Activated B cell treated with CpG ODN at 0.5 μM for 24 hours (primary cell): ENCODE measurements at regions not wholly inside any gene's neighbourhood (a gene's known extent, or its start where the extent isn't known, plus 50 kb on each side); places are given as distances from the start of the nearest gene placed in this dataset.

Experiments
- ATAC-seq: fragments of 200-7000 bp; cut with Tn5 transposase; one replicate; pipeline ENCODE4 v1.10.0; 2021; ENCODE audit warnings: low read depth, mild to moderate bottlenecking, moderate library complexity
- CTCF ChIA-PET: fragments of 350-600 bp; sonication (Branson Sonifier 250); formaldehyde crosslinking; loops from one replicate; lab custom pipeline; 2021; ENCODE audit warnings: antibody characterized with exemption; lab: Charles Lee
- POLR2A ChIA-PET: fragments of 350-600 bp; sonication (Branson Sonifier 250); formaldehyde crosslinking; loops from one replicate; lab custom pipeline; 2021; ENCODE audit warnings: antibody characterized with exemption; lab: Charles Lee
- DNase-seq: peaks from one replicate; pipeline ENCODE4 v3.0.0; 2022
- H3K27ac Mint-ChIP-seq: one replicate; pipeline ENCODE4 v1.8.0; 2020; ENCODE audit warnings: mixed read lengths
- H3K27me3 Mint-ChIP-seq: one replicate; pipeline ENCODE4 v1.8.0; 2021; ENCODE audit warnings: mixed read lengths
- H3K36me3 Mint-ChIP-seq: one replicate; pipeline ENCODE4 v1.8.0; 2021; ENCODE audit warnings: low read depth, mixed read lengths
- H3K4me1 Mint-ChIP-seq: one replicate; pipeline ENCODE4 v1.8.0; 2021; ENCODE audit warnings: mixed read lengths
- H3K4me3 Mint-ChIP-seq: one replicate; pipeline ENCODE4 v1.8.0; 2020; ENCODE audit warnings: mild to moderate bottlenecking, mixed read lengths
- H3K9me3 Mint-ChIP-seq: one replicate; pipeline ENCODE4 v1.8.0; 2020; ENCODE audit warnings: mixed read lengths
- intact Hi-C: fragments of 100-400 bp; cut with micrococcal nuclease; formaldehyde crosslinking; loops from one replicate; pipeline ENCODE4 v1.15.1; 2024
- TF ChIP-seq, protein P1 (sequence below): fragments of 200-600 bp; IDR thresholded peaks from one replicate; pipeline ENCODE4 v1.8.0; 2022; ENCODE audit warnings: antibody characterized with exemption, mild to moderate bottlenecking

DNA sequence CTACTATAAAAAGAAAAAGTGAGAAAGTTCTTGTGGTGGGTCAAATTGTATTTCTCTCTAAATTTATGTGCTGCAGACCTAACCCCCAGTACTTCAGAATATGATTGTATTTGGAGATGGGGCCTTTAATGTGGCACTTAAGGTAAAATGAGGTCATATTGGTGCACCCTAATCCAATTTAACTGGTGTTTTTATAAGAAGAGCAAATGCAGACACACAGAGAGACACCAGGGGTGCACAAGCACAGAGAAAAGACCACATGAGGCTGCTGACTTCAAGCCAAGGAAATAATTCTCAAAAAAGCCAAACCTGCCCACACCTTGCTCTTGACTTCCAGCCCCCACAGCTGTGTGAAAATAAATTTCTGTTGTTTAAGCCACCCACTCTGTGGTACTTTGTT lies 80.2 kb upstream of the HTR4 start:
- DNase-seq (no peak), ATAC-seq (no peak)
- H3K27ac Mint-ChIP-seq, result no peak overlapping the region
- H3K27me3 Mint-ChIP-seq, result peaks cover 5% of the 10 kb centered on the region
- intact Hi-C loops, result loop anchor here (5.0 to 10.0 kb wide), 2 partner anchors 352 to 540 kb away; partner anchors contain the start of genes AFAP1L1 and FBXO38
- TF ChIP-seq, protein P1, sequence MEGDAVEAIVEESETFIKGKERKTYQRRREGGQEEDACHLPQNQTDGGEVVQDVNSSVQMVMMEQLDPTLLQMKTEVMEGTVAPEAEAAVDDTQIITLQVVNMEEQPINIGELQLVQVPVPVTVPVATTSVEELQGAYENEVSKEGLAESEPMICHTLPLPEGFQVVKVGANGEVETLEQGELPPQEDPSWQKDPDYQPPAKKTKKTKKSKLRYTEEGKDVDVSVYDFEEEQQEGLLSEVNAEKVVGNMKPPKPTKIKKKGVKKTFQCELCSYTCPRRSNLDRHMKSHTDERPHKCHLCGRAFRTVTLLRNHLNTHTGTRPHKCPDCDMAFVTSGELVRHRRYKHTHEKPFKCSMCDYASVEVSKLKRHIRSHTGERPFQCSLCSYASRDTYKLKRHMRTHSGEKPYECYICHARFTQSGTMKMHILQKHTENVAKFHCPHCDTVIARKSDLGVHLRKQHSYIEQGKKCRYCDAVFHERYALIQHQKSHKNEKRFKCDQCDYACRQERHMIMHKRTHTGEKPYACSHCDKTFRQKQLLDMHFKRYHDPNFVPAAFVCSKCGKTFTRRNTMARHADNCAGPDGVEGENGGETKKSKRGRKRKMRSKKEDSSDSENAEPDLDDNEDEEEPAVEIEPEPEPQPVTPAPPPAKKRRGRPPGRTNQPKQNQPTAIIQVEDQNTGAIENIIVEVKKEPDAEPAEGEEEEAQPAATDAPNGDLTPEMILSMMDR, result no peak
- CTCF ChIA-PET, result interaction anchor here (0.8 to 18.5 kb wide), 11 partner anchors 9 to 380 kb away, joined by 3 to 548 read pairs (median 8); no protein-coding TSS in a partner anchor
- H3K4me1 Mint-ChIP-seq, result peaks cover 8% of the 10 kb centered on the region
- POLR2A ChIA-PET, result no interaction called here
- no peaks in the 10 kb centered on the region for H3K9me3 Mint-ChIP-seq
- H3K36me3 Mint-ChIP-seq, result no peaks in the 10 kb centered on the region
- H3K4me3 Mint-ChIP-seq, result no peak overlapping the region

DNA sequence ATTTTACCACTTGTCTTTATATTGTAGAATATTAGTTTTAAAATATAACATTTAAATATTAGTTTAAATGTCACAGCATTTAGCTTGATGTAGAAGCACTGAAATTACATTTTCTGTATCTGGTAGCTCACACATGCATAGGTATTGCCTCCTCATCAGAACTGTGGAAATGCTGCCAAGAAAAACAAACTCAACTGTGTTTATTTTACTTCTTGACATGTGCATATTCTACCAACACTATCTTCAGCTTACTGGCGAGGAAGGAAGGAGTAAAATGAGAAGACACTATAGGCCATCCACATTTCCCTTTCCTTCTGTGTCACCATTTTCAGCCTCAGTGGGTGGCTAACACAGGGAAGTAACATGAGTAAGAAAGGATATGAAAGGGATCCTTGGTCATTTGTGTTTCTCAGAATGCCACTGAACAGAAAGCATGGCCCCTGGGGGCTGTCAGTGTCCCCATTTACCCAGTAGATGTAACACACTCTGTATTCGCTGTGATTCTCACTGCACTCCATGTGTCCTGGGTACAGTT lies 81.0 kb upstream of the HTR4 start:
- intact Hi-C loops, result loop anchor here (10.0 kb wide), 1 partner anchor 539 kb away; the partner anchor contains the start of gene AFAP1L1
- POLR2A ChIA-PET, result no interaction called here
- Mint-ChIP-seq H3K9me3 (no peaks in the 10 kb centered on the region), H3K27ac (no peak overlapping the region), H3K27me3 (peaks cover 5% of the 10 kb centered on the region), H3K4me1 (peaks cover 10% of the 10 kb centered on the region), H3K36me3 (no peaks in the 10 kb centered on the region), H3K4me3 (no peak overlapping the region)
- TF ChIP-seq, protein P1, result no peak
- CTCF ChIA-PET, result interaction anchor here (0.8 to 18.5 kb wide), 8 partner anchors 53 to 379 kb away, joined by 3 to 548 read pairs (median 6); no protein-coding TSS in a partner anchor
- DNase-seq (no peak), ATAC-seq (no peak)

DNA sequence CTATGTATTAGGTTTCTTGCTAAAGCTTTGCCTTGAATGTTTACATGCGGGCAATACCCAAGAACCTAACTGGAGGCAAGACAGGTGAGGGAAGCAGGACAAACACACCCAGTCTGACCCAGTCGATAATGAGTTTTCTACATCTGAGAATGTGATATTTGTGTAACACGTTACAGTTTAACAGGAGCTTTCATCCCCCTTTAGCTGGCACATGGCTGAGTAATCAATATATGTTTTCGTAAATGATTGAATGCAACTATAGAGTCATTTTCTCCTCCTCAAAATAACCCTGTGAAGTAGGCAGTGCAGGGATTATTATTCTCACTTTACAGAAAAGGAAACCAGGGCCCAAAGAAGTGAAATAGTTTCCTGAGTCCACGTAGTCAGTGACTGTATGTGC lies 84.7 kb upstream of the HTR4 start:
- peaks cover 10% of the 10 kb centered on the region for H3K4me1 Mint-ChIP-seq
- ATAC-seq (no peak), DNase-seq (no peak)
- intact Hi-C loops, result loop anchor here (10.0 kb wide), 1 partner anchor 536 kb away; the partner anchor contains the start of gene AFAP1L1
- POLR2A ChIA-PET, result no interaction called here
- CTCF ChIA-PET, result interaction anchor here (0.7 to 18.5 kb wide), 7 partner anchors 7 to 376 kb away, joined by 3 to 548 read pairs (median 81); no protein-coding TSS in a partner anchor
- no peaks in the 10 kb centered on the region for H3K9me3 Mint-ChIP-seq
- no peak overlapping the region for H3K4me3 Mint-ChIP-seq
- H3K27me3 Mint-ChIP-seq, result no peaks in the 10 kb centered on the region
- H3K36me3 Mint-ChIP-seq, result no peaks in the 10 kb centered on the region
- TF ChIP-seq, protein P1, result no peak
- H3K27ac Mint-ChIP-seq, result no peak overlapping the region

DNA sequence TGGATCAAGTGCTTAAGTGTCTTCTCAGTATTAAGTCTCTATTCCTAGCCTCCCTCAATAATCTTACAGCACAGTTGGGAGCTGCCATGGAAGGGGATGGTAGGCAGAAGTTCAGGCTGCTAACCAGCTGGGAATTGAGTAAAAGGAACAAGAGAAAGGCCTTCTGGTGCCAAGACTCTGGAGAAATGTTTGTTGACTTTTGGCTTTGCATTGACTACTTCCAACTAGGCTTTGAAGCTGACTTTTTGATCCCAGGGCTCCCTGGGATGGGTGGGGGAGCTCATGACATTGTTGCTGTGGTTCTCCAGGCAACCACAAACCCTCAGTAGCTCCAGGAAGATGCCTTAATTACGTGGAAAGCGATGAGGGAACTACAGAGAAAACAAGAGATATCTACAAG lies 85.2 kb upstream of the HTR4 start:
- H3K27ac Mint-ChIP-seq, result no peak overlapping the region
- DNase-seq (no peak), ATAC-seq (no peak)
- H3K4me3 Mint-ChIP-seq, result no peak overlapping the region
- TF ChIP-seq, protein P1, result no peak
- CTCF ChIA-PET, result interaction anchor here (0.7 to 18.5 kb wide), 10 partner anchors 7 to 375 kb away, joined by 3 to 548 read pairs (median 8); no protein-coding TSS in a partner anchor
- peaks cover 10% of the 10 kb centered on the region for H3K4me1 Mint-ChIP-seq
- intact Hi-C loops, result loop anchor here (10.0 kb wide), 1 partner anchor 535 kb away; the partner anchor contains the start of gene AFAP1L1
- H3K27me3 Mint-ChIP-seq, result no peaks in the 10 kb centered on the region
- H3K36me3 Mint-ChIP-seq, result no peaks in the 10 kb centered on the region
- H3K9me3 Mint-ChIP-seq, result peaks cover 2% of the 10 kb centered on the region
- POLR2A ChIA-PET, result no interaction called here

DNA sequence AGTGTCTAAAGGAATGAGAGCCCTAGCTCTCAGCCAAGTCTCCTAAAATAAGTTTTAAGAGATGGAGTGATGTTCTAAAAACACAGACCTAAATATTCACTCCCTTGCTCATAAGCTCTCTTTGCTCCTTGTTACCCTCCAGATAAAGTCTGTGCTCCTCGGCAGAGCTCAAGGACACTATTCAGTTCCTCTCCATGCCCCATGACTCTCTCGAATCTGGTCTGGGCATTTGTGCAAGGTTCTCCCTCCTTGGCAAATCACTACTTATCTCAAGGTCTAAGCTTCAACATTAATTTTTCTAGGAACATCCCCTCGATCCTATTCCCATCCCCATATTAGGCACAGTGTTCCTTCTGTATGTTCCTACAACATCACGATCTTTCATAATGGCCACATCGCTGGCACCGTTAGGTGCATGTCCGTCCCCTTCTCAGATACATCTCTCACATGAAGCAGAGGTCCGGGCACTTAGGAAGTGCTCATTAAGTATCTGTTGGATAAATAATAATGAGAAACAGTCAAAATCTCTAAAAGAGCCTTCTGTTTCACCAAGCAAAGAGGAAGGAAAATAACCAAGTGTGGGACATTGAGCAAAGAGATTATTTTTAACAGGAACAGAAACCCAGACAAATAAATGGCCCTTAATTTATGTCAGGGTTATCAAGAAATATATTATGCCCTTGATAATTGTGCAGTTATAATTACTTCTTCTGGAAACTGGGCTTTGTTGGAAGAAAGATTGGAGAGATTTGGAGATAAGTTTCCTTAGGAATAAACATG lies 85.9 kb upstream of the HTR4 start:
- POLR2A ChIA-PET, result no interaction called here
- Mint-ChIP-seq H3K27me3 (no peaks in the 10 kb centered on the region), H3K9me3 (peaks cover 2% of the 10 kb centered on the region), H3K36me3 (no peaks in the 10 kb centered on the region), H3K4me3 (no peak overlapping the region), H3K4me1 (peaks cover 10% of the 10 kb centered on the region), H3K27ac (no peak overlapping the region)
- ATAC-seq (no peak), DNase-seq (no peak)
- CTCF ChIA-PET, result interaction anchor here (0.8 to 18.5 kb wide), 18 partner anchors 8 to 374 kb away, joined by 3 to 548 read pairs (median 8); no protein-coding TSS in a partner anchor
- intact Hi-C loops, result loop anchor here (2.0 kb wide), 2 partner anchors 69 to 295 kb away; no protein-coding TSS in a partner anchor
- TF ChIP-seq, protein P1, result no peak
